Spleen (tissue), 11 donors: ENCODE measurements at regions not wholly inside any gene's neighbourhood (a gene's known extent, or its start where the extent isn't known, plus 50 kb on each side); places are given as distances from the start of the nearest gene placed in this dataset.

Experiments used
- DNase-seq: peaks from one replicate; pipeline ENCODE4 v3.0.0-alpha.2; 2020
- H3K27ac ChIP-seq, 8 donors: fragments of 200-600 bp; sonication (generic) in 7 of 8; 1 replicate in 4 of 8; 2 replicates in 4 of 8; pipeline versions ENCODE4 v1.5.0 to v1.8.0; 2016 to 2021; ENCODE audit warnings: inconsistent platforms in 4 of 8, mild to moderate bottlenecking in 4 of 8, moderate library complexity in 1 of 8
- H3K27me3 ChIP-seq, 7 donors: fragments of 200-600 bp; sonication (generic) in 6 of 7; replicated peaks in 1 of 7; 1 replicate in 4 of 7; 2 replicates in 3 of 7; pipeline versions ENCODE4 v1.5.0 to v1.8.0; 2016 to 2021; ENCODE audit warnings: inconsistent platforms in 3 of 7, mild to moderate bottlenecking in 1 of 7
- H3K36me3 ChIP-seq, 6 donors: fragments of 200-600 bp; sonication (generic) in 5 of 6; 1 replicate in 4 of 6; 2 replicates in 2 of 6; pipeline versions ENCODE4 v1.5.0 to v1.8.0; 2016 to 2021; ENCODE audit warnings: inconsistent platforms in 2 of 6
- H3K4me1 ChIP-seq, 6 donors: fragments of 200-600 bp; sonication (generic) in 5 of 6; 1 replicate in 3 of 6; 2 replicates in 3 of 6; pipeline versions ENCODE4 v1.5.0 to v1.8.0; 2016 to 2021; ENCODE audit warnings: inconsistent platforms in 3 of 6
- H3K4me3 ChIP-seq, 8 donors: fragments of 200-600 bp; sonication (generic) in 7 of 8; 1 replicate in 4 of 8; 2 replicates in 4 of 8; pipeline versions ENCODE4 v1.5.0 to v1.8.0; 2016 to 2021; ENCODE audit warnings: inconsistent platforms in 4 of 8, mild to moderate bottlenecking in 4 of 8, moderate library complexity in 2 of 8
- H3K9me3 ChIP-seq, 8 donors: fragments of 200-600 bp; sonication (generic) in 7 of 8; 1 replicate in 4 of 8; 2 replicates in 4 of 8; pipeline versions ENCODE4 v1.5.0 to v1.8.0; 2016 to 2021; ENCODE audit warnings: inconsistent platforms in 4 of 8
- CTCF ChIP-seq, 11 experiments: fragments of 200-600 bp in 7 of 11; fragments of 450-650 bp in 4 of 11; sonication (generic) in 4 of 11; IDR thresholded peaks in 8 of 11; conservative IDR thresholded peaks in 3 of 11; 1 replicate in 7 of 11; 2 replicates in 4 of 11; pipeline versions ENCODE4 v1.4.0 to v1.8.0; 2016 to 2021; ENCODE audit warnings: antibody characterized with exemption in 11 of 11, inconsistent platforms in 4 of 11, mild to moderate bottlenecking in 1 of 11
- POLR2A ChIP-seq, 3 donors: fragments of 450-650 bp; IDR thresholded peaks; one replicate each; pipeline ENCODE4 v1.5.1; 2017; ENCODE audit warnings: antibody characterized with exemption in 3 of 3, mild to moderate bottlenecking in 1 of 3
- POLR2AphosphoS5 ChIP-seq, 3 donors: sonication (generic); formaldehyde crosslinking; IDR thresholded peaks; one replicate each; pipeline ENCODE4 v1.5.1; 2017; ENCODE audit warnings: antibody characterized with exemption in 3 of 3
- WGBS, 5 donors: extraction: QIAGEN DNeasy Blood & Tissue Kit in 3 of 5; methylation state at CpG; one replicate each; pipeline versions ENCODE4 v1.1.5 to v1.1.7; 2013 to 2018; 5-methylcytosine and 5-hydroxymethylcytosine counted together
- intact Hi-C: fragments of 100-400 bp; cut with DNase I; formaldehyde crosslinking; loops from one replicate; pipeline ENCODE4 v1.15.0; 2023; ENCODE audit warnings: low total_unique reads
- donor health status: healthy with polysubstance abuse.
- donor health status: DM: no; HTN: no; CAD: no; lungs with moderate emphysema.
- donor health status: DM: no; HTN: no; CAD: no.
- donor health status: Bipolar disorder and iron deficiency.
- donor health status: healthy.
- donor health status: DM: no; HTN: no; CAD: no.
- donor health status: DM: yes; HTN: yes; CAD: no.

GRCh38 chr15:35194296-35194695, 109.2 kb upstream of the NANOGP8 start:
- Histone ChIP-seq H3K27me3 (no peaks in the 10 kb centered on the region), H3K36me3 (no peaks in the 10 kb centered on the region), H3K4me1 (no peaks in the 10 kb centered on the region), H3K27ac (no peak overlapping the region), H3K9me3 (peaks cover 5 to 37% (median 21%) of the 10 kb centered on the region in 8 donors), H3K4me3 (no peak overlapping the region)
- no peak for DNase-seq
- intact Hi-C loops: no loop called here
- TF ChIP-seq POLR2AphosphoS5 (IDR thresholded peaks at IDR 0.05) (no peak), CTCF (IDR thresholded peaks at IDR 0.05 in 8 of 11, conservative IDR thresholded peaks at IDR 0.05 in 3 of 11) (no peak), POLR2A (IDR thresholded peaks at IDR 0.05) (no peak)
- WGBS, 5 donors: 80 to 92% (median 88%) methylated on average over 2 of the region's 2 CpGs

DNA sequence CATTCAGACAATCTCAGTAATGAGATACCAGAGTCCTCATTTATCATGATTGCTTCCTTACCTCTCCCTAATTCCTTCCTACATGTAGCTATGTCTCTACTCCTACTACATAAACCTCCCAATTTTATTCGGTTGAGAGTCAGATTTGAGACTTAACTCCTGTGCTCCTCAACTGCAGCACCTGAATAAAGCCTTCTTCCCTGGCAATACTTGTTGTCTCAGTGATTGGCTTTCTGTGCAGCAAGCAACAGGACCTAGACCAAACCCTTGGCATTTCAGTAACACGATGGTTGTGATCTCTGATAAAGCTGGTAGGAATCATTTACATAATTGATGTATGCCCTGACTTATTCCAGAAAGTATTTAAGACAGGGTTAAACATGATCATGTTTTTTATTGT, 106.7 kb upstream of the NANOGP8 start:
- Histone ChIP-seq H3K4me3 (no peak overlapping the region), H3K9me3 (peaks cover 5 to 37% (median 21%) of the 10 kb centered on the region in 8 donors), H3K27me3 (no peaks in the 10 kb centered on the region), H3K4me1 (no peaks in the 10 kb centered on the region), H3K27ac (no peak overlapping the region), H3K36me3 (no peaks in the 10 kb centered on the region)
- DNase-seq: no peak
- 85 to 96% (median 91%) methylated on average over 2 of the region's 2 CpGs for WGBS, 5 donors
- intact Hi-C loops: no loop called here
- TF ChIP-seq POLR2AphosphoS5 (IDR thresholded peaks at IDR 0.05) (no peak), CTCF (IDR thresholded peaks at IDR 0.05 in 8 of 11, conservative IDR thresholded peaks at IDR 0.05 in 3 of 11) (no peak)

DNA sequence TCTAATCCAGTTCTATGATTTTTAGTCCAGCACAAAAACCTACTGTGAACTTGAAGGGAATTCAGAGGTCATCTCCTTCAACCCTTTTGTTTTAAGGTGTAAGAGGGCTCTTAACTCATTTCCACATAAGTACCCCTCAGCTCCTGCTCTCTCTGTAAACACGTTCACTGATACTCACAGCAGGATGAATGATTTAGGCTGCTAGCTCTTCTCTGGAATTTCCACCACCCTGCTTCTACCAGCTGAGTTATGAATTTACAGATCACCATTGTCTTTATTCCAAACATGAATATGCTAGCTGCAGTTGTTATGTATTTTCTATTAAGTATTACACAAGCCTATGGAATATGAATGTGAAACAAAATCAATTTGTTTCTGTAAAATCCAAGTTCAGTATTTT, 101.3 kb upstream of the NANOGP8 start:
- no peaks in the 10 kb centered on the region for H3K27me3 ChIP-seq
- H3K27ac ChIP-seq: no peak overlapping the region
- TF ChIP-seq POLR2A (IDR thresholded peaks at IDR 0.05): no peak
- TF ChIP-seq CTCF (IDR thresholded peaks at IDR 0.05 in 8 of 11, conservative IDR thresholded peaks at IDR 0.05 in 3 of 11): no peak
- no peak for TF ChIP-seq POLR2AphosphoS5 (IDR thresholded peaks at IDR 0.05)
- intact Hi-C loops: no loop called here
- WGBS, 5 donors: 60 to 81% (median 73%) methylated on average over 1 of the region's 1 CpG
- no peak for DNase-seq
- no peaks in the 10 kb centered on the region for H3K4me1 ChIP-seq
- peaks cover 0 to 13% (median 7%) of the 10 kb centered on the region in 8 donors for H3K9me3 ChIP-seq
- no peak overlapping the region for H3K4me3 ChIP-seq
- no peaks in the 10 kb centered on the region for H3K36me3 ChIP-seq

DNA sequence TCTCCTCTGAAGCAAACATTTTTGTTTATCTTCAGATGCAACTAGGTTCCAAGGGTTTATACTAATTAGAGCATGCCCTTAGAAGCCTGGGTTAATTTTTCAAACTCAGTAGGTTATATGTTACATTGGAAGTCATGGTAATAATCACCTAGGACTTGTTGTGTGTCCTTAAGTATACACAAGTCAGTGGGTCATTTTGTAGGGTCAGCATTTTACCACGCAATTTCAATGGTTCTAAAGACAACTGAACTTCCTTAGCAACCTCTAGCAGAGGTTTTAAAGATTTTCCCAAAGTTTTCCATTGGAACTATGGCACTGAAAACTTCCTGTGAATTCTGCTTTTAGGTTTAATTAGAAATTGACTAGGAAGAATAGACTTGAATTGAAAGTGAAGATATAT, 99.6 kb upstream of the NANOGP8 start:
- WGBS, 5 donors: 50 to 73% (median 60%) methylated on average over 1 of the region's 1 CpG
- Histone ChIP-seq H3K4me1 (no peaks in the 10 kb centered on the region), H3K27me3 (no peaks in the 10 kb centered on the region), H3K36me3 (no peaks in the 10 kb centered on the region), H3K27ac (no peak overlapping the region), H3K9me3 (no peaks in the 10 kb centered on the region), H3K4me3 (no peak overlapping the region)
- TF ChIP-seq POLR2AphosphoS5 (IDR thresholded peaks at IDR 0.05) (no peak), POLR2A (IDR thresholded peaks at IDR 0.05) (no peak), CTCF (IDR thresholded peaks at IDR 0.05 in 8 of 11, conservative IDR thresholded peaks at IDR 0.05 in 3 of 11) (no peak)
- intact Hi-C loops: no loop called here
- DNase-seq: no peak
